ENCODE measurements at regions not wholly inside any gene's neighbourhood (a gene's known extent, or its start where the extent isn't known, plus 50 kb on each side); places are given as distances from the start of the nearest gene placed in this dataset.
"Not testable (repeated sequence)": the region's sequence is repeated elsewhere in the genome, so short reads cannot be mapped to it uniquely, and the experiment has no call there.

GRCh38 chr2:76175295-76175694 is 464.6 kb upstream of the GCFC2 start:
- H3K4me3 ChIP-seq (ENCODE audit: control insufficient read depth, low read depth, low read length) = no peak overlapping the region
- no peak for DNase-seq (ENCODE audit: low read depth)

GRCh38 chr2:76174505-76174904 is 463.8 kb upstream of the GCFC2 start:
- no peak overlapping the region for H3K4me3 ChIP-seq (ENCODE audit: control insufficient read depth, low read depth, low read length)
- DNase-seq (ENCODE audit: low read depth) = no peak
- TF ChIP-seq CTCF (conservative IDR thresholded peaks at IDR 0.05; ENCODE audit: control insufficient read depth, insufficient read depth, low read depth, low read length) = no peak

More at GRCh38 chr2:76175295-76175694, 464.6 kb upstream of the GCFC2 start:
- no peak for TF ChIP-seq CTCF (conservative IDR thresholded peaks at IDR 0.05; ENCODE audit: control insufficient read depth, insufficient read depth, low read depth, low read length)

- not testable (repeated sequence) for H3K4me3 ChIP-seq (ENCODE audit: control insufficient read depth, low read depth, low read length); DNase-seq (ENCODE audit: low read depth)
Measured at GRCh38 chr2:76173206-76173605, 462.5 kb upstream of the GCFC2 start.

- not testable (repeated sequence) for H3K4me3 ChIP-seq (ENCODE audit: control insufficient read depth, low read depth, low read length); DNase-seq (ENCODE audit: low read depth)
Measured at GRCh38 chr2:76172154-76172595, 461.5 kb upstream of the GCFC2 start.

GRCh38 chr2:76170856-76171255 is 460.1 kb upstream of the GCFC2 start:
- no peak overlapping the region for H3K4me3 ChIP-seq (ENCODE audit: control insufficient read depth, low read depth, low read length)
- TF ChIP-seq CTCF (conservative IDR thresholded peaks at IDR 0.05; ENCODE audit: control insufficient read depth, insufficient read depth, low read depth, low read length) = no peak
- no peak for DNase-seq (ENCODE audit: low read depth)

GRCh38 chr2:76170009-76170384 is 459.3 kb upstream of the GCFC2 start:
- DNase-seq (ENCODE audit: low read depth) = no peak
- TF ChIP-seq CTCF (conservative IDR thresholded peaks at IDR 0.05; ENCODE audit: control insufficient read depth, insufficient read depth, low read depth, low read length) = no peak
- no peak overlapping the region for H3K4me3 ChIP-seq (ENCODE audit: control insufficient read depth, low read depth, low read length)

GRCh38 chr2:76169276-76170008 is 458.7 kb upstream of the GCFC2 start:
- no peak for TF ChIP-seq CTCF (conservative IDR thresholded peaks at IDR 0.05; ENCODE audit: control insufficient read depth, insufficient read depth, low read depth, low read length)
- H3K4me3 ChIP-seq (ENCODE audit: control insufficient read depth, low read depth, low read length) = no peak overlapping the region
- no peak for DNase-seq (ENCODE audit: low read depth)

GRCh38 chr2:76163860-76164259 is 453.1 kb upstream of the GCFC2 start:
- TF ChIP-seq CTCF (conservative IDR thresholded peaks at IDR 0.05; ENCODE audit: control insufficient read depth, insufficient read depth, low read depth, low read length) = no peak
- DNase-seq (ENCODE audit: low read depth) = no peak
- H3K4me3 ChIP-seq (ENCODE audit: control insufficient read depth, low read depth, low read length) = no peak overlapping the region

Data from fibroblast of mammary gland (primary cell).